HG03439 (cell line): ENCODE measurements at regions not wholly inside any gene's neighbourhood (a gene's known extent, or its start where the extent isn't known, plus 50 kb on each side); places are given as distances from the start of the nearest gene placed in this dataset.

ENCODE experiments used
- ATAC-seq: cut with Tn5 transposase; IDR thresholded peaks from one replicate; pipeline ENCODE4 v1.9.1; 2021; ENCODE audit warnings: mild to moderate bottlenecking, moderate library complexity; ENCODE audit not compliant: unreplicated experiment

- ATAC-seq, result no peak
Observed at GRCh38 chr11:19525276-19525675, 187.4 kb upstream of the NAV2 start.

GRCh38 chr11:19524171-19524671 lies 188.4 kb upstream of the NAV2 start:
- no peak for ATAC-seq

- ATAC-seq, result no peak
Observed at GRCh38 chr11:19520681-19521080, 192.0 kb upstream of the NAV2 start.

- ATAC-seq, result no peak
Observed at GRCh38 chr11:19519912-19520641, 192.6 kb upstream of the NAV2 start.

- ATAC-seq, result no peak
Observed at GRCh38 chr11:19519353-19519752, 193.3 kb upstream of the NAV2 start.

GRCh38 chr11:19513253-19513652 lies 199.4 kb upstream of the NAV2 start:
- ATAC-seq, result no peak

GRCh38 chr11:19512618-19513017 lies 200.0 kb upstream of the NAV2 start:
- no peak for ATAC-seq

GRCh38 chr11:19511413-19512183 lies 201.0 kb upstream of the NAV2 start:
- no peak for ATAC-seq

- no peak for ATAC-seq
Observed at GRCh38 chr11:19511066-19511412, 201.6 kb upstream of the NAV2 start.

- no peak for ATAC-seq
Observed at GRCh38 chr11:19510468-19510867, 202.2 kb upstream of the NAV2 start.

GRCh38 chr11:19509215-19509614 lies 203.4 kb upstream of the NAV2 start:
- no peak for ATAC-seq

GRCh38 chr11:19508165-19508564 lies 204.5 kb upstream of the NAV2 start:
- no peak for ATAC-seq

- no peak for ATAC-seq
Observed at GRCh38 chr11:19506816-19507486, 205.7 kb upstream of the NAV2 start.

- no peak for ATAC-seq
Observed at GRCh38 chr11:19502691-19503253, 209.9 kb upstream of the NAV2 start.

GRCh38 chr11:19501631-19502030 lies 211.0 kb upstream of the NAV2 start:
- ATAC-seq, result no peak

- ATAC-seq, result no peak
Observed at GRCh38 chr11:19499999-19500398, 212.6 kb upstream of the NAV2 start.

- ATAC-seq, result no peak
Observed at GRCh38 chr11:19499026-19499669, 213.5 kb upstream of the NAV2 start.

- no peak for ATAC-seq
Observed at GRCh38 chr11:19493446-19494213, 219.0 kb upstream of the NAV2 start.

- no peak for ATAC-seq
Observed at GRCh38 chr11:19482319-19483100, 230.1 kb upstream of the NAV2 start.
